ENCODE measurements at regions not wholly inside any gene's neighbourhood (a gene's known extent, or its start where the extent isn't known, plus 50 kb on each side); places are given as distances from the start of the nearest gene placed in this dataset.
A peak's percentile ranks its signal among the peaks of the same experiment; 100 is the strongest.

GRCh38 chr9:134271338-134272301, 54.6 kb upstream of the RXRA start:
- no peak for TF ChIP-seq EZH2phosphoT487 (IDR thresholded peaks at IDR 0.05; ENCODE audit: low read depth)
- TF ChIP-seq, protein P1, sequence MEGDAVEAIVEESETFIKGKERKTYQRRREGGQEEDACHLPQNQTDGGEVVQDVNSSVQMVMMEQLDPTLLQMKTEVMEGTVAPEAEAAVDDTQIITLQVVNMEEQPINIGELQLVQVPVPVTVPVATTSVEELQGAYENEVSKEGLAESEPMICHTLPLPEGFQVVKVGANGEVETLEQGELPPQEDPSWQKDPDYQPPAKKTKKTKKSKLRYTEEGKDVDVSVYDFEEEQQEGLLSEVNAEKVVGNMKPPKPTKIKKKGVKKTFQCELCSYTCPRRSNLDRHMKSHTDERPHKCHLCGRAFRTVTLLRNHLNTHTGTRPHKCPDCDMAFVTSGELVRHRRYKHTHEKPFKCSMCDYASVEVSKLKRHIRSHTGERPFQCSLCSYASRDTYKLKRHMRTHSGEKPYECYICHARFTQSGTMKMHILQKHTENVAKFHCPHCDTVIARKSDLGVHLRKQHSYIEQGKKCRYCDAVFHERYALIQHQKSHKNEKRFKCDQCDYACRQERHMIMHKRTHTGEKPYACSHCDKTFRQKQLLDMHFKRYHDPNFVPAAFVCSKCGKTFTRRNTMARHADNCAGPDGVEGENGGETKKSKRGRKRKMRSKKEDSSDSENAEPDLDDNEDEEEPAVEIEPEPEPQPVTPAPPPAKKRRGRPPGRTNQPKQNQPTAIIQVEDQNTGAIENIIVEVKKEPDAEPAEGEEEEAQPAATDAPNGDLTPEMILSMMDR (IDR thresholded peaks at IDR 0.05; ENCODE audit: low read depth, low read length), result no peak
- no peak overlapping the region for H3K9ac ChIP-seq (ENCODE audit: low read length)
- H3K27me3 ChIP-seq (ENCODE audit: low read depth, low read length), result peaks cover 13% of the 10 kb centered on the region

GRCh38 chr9:134272302-134273023, 53.8 kb upstream of the RXRA start:
- Histone ChIP-seq H3K27ac (ENCODE audit: low read length) (no peak overlapping the region), H3K4me3 (ENCODE audit: low read length) (peak overlapping the region; percentile 11; the same call in 1 of the 2 replicates), H3K4me2 (ENCODE audit: low read length) (peak overlapping the region; percentile 58), H3K27me3 (ENCODE audit: low read depth, low read length) (peaks cover 13% of the 10 kb centered on the region), H3K9ac (ENCODE audit: low read length) (no peak overlapping the region), H4K20me1 (ENCODE audit: insufficient read depth, low read length) (no peaks in the 10 kb centered on the region), H3K36me3 (replicated peaks; ENCODE audit: low read depth, low read length) (peaks cover 6% of the 10 kb centered on the region), H3K4me1 (ENCODE audit: low read length) (peaks cover 57% of the 10 kb centered on the region), H3K79me2 (ENCODE audit: low read length) (no peaks in the 10 kb centered on the region), H2AFZ (ENCODE audit: low read depth, low read length) (no peak overlapping the region), H3K9me3 (ENCODE audit: insufficient read depth, low read length) (peaks cover 9% of the 10 kb centered on the region; the same call in 1 of the 2 replicates)
- no peak for TF ChIP-seq EZH2phosphoT487 (IDR thresholded peaks at IDR 0.05; ENCODE audit: low read depth)
- TF ChIP-seq, protein P1 (IDR thresholded peaks at IDR 0.05; ENCODE audit: low read depth, low read length), result no peak

More at GRCh38 chr9:134271338-134272301, 54.6 kb upstream of the RXRA start:
- no peak overlapping the region for H3K27ac ChIP-seq (ENCODE audit: low read length)
- peaks cover 9% of the 10 kb centered on the region; the same call in 1 of the 2 replicates for H3K9me3 ChIP-seq (ENCODE audit: insufficient read depth, low read length)
- H4K20me1 ChIP-seq (ENCODE audit: insufficient read depth, low read length), result no peaks in the 10 kb centered on the region
- peak overlapping the region; percentile 11; the same call in 1 of the 2 replicates for H3K4me3 ChIP-seq (ENCODE audit: low read length)
- H3K36me3 ChIP-seq (replicated peaks; ENCODE audit: low read depth, low read length), result peaks cover 6% of the 10 kb centered on the region
- H3K4me1 ChIP-seq (ENCODE audit: low read length), result peaks cover 65% of the 10 kb centered on the region
- H2AFZ ChIP-seq (ENCODE audit: low read depth, low read length), result no peak overlapping the region
- H3K79me2 ChIP-seq (ENCODE audit: low read length), result no peaks in the 10 kb centered on the region
- H3K4me2 ChIP-seq (ENCODE audit: low read length), result peak overlapping the region; percentile 58

GRCh38 chr9:134273647-134274046, 52.6 kb upstream of the RXRA start:
- Histone ChIP-seq H3K4me1 (ENCODE audit: low read length) (peaks cover 45% of the 10 kb centered on the region), H3K79me2 (ENCODE audit: low read length) (no peaks in the 10 kb centered on the region), H3K4me2 (ENCODE audit: low read length) (no peak overlapping the region), H3K9ac (ENCODE audit: low read length) (no peak overlapping the region), H4K20me1 (ENCODE audit: insufficient read depth, low read length) (no peaks in the 10 kb centered on the region), H3K27me3 (ENCODE audit: low read depth, low read length) (peaks cover 13% of the 10 kb centered on the region), H3K36me3 (replicated peaks; ENCODE audit: low read depth, low read length) (peaks cover 6% of the 10 kb centered on the region), H3K4me3 (ENCODE audit: low read length) (no peak overlapping the region), H2AFZ (ENCODE audit: low read depth, low read length) (no peak overlapping the region), H3K27ac (ENCODE audit: low read length) (no peak overlapping the region), H3K9me3 (ENCODE audit: insufficient read depth, low read length) (peaks cover 9% of the 10 kb centered on the region; the same call in 1 of the 2 replicates)
- TF ChIP-seq, protein P1 (IDR thresholded peaks at IDR 0.05; ENCODE audit: low read depth, low read length), result no peak
- no peak for TF ChIP-seq EZH2phosphoT487 (IDR thresholded peaks at IDR 0.05; ENCODE audit: low read depth)

DNA sequence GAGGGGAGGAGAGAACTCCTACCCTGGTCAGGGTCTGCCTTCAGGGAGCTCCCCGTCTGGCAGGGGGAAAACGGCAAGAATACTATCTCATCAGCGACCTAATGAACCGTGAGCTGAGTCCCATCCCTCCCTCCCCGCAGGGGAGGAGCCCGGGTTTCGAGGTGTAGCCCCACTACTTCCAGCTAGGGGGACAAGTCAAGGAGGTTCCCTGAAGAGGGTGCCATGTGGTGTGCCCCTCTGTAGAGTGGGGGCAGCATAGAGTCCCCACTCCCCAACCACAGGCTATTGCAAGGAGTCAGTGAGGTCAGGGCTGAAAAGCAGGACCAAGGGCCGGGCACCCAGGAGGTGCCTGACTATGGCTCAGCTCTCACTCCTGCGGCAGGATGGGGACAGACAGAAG, 50.9 kb upstream of the RXRA start:
- Histone ChIP-seq H3K36me3 (replicated peaks; ENCODE audit: low read depth, low read length) (no peaks in the 10 kb centered on the region), H4K20me1 (ENCODE audit: insufficient read depth, low read length) (no peaks in the 10 kb centered on the region), H3K79me2 (ENCODE audit: low read length) (no peaks in the 10 kb centered on the region), H3K9ac (ENCODE audit: low read length) (no peak overlapping the region), H3K4me3 (ENCODE audit: low read length) (no peak overlapping the region), H3K27me3 (ENCODE audit: low read depth, low read length) (peaks cover 13% of the 10 kb centered on the region), H3K27ac (ENCODE audit: low read length) (no peak overlapping the region), H3K4me1 (ENCODE audit: low read length) (peaks cover 35% of the 10 kb centered on the region), H2AFZ (ENCODE audit: low read depth, low read length) (no peak overlapping the region), H3K4me2 (ENCODE audit: low read length) (no peak overlapping the region), H3K9me3 (ENCODE audit: insufficient read depth, low read length) (no peaks in the 10 kb centered on the region)
- TF ChIP-seq, protein P1 (IDR thresholded peaks at IDR 0.05; ENCODE audit: low read depth, low read length), result peak; percentile 31; the same call in 1 of the 2 replicates
- no peak for TF ChIP-seq EZH2phosphoT487 (IDR thresholded peaks at IDR 0.05; ENCODE audit: low read depth)
